HTR-8/SVneo (cell line): ENCODE measurements at regions not wholly inside any gene's neighbourhood (a gene's known extent, or its start where the extent isn't known, plus 50 kb on each side); places are given as distances from the start of the nearest gene placed in this dataset.
"Not testable (repeated sequence)": the region's sequence is repeated elsewhere in the genome, so short reads cannot be mapped to it uniquely, and the experiment has no call there.

ENCODE experiments used
- DNase-seq: peaks from one replicate; pipeline ENCODE4 v3.0.0; 2011; ENCODE audit warnings: low spot score, mixed read lengths; ENCODE audit not compliant: insufficient read length
- FAIRE-seq: peaks from 2 replicates; lab custom pipeline; 2011; peaks lifted over from hg19 to GRCh38; lab: Jason Lieb, UNC

GRCh38 chr3:6421666-6422445 lies 439.1 kb upstream of the GRM7 start:
- DNase-seq: no peak
- no peak for FAIRE-seq

GRCh38 chr3:6425289-6425820 lies 435.6 kb upstream of the GRM7 start:
- DNase-seq (no peak), FAIRE-seq (no peak)

- FAIRE-seq, DNase-seq: not testable (repeated sequence)
These were observed 432.6 kb upstream of the GRM7 start for GRCh38 chr3:6428276-6428675.

GRCh38 chr3:6435951-6436350 lies 425.0 kb upstream of the GRM7 start:
- DNase-seq (no peak), FAIRE-seq (no peak)

- FAIRE-seq (no peak), DNase-seq (no peak)
These were observed 423.3 kb upstream of the GRM7 start for GRCh38 chr3:6437631-6438030.

GRCh38 chr3:6438031-6438430 lies 422.9 kb upstream of the GRM7 start:
- DNase-seq: no peak
- no peak for FAIRE-seq

- FAIRE-seq: no peak
- DNase-seq: no peak
These were observed 421.7 kb upstream of the GRM7 start for GRCh38 chr3:6439226-6439625.

- DNase-seq (no peak), FAIRE-seq (no peak)
These were observed 421.1 kb upstream of the GRM7 start for GRCh38 chr3:6439824-6440223.

- DNase-seq: no peak
- FAIRE-seq: no peak
These were observed 415.8 kb upstream of the GRM7 start for GRCh38 chr3:6444888-6445658.

- no peak for DNase-seq
- no peak for FAIRE-seq
These were observed 413.6 kb upstream of the GRM7 start for GRCh38 chr3:6447166-6447801.

- FAIRE-seq (no peak), DNase-seq (no peak)
These were observed 412.9 kb upstream of the GRM7 start for GRCh38 chr3:6448011-6448410.

- no peak for DNase-seq
- no peak for FAIRE-seq
These were observed 411.8 kb upstream of the GRM7 start for GRCh38 chr3:6449099-6449498.

GRCh38 chr3:6452974-6453373 lies 407.9 kb upstream of the GRM7 start:
- DNase-seq (no peak), FAIRE-seq (no peak)

GRCh38 chr3:6455031-6455430 lies 405.9 kb upstream of the GRM7 start:
- no peak for FAIRE-seq
- no peak for DNase-seq

- FAIRE-seq (no peak), DNase-seq (no peak)
These were observed 393.7 kb upstream of the GRM7 start for GRCh38 chr3:6467186-6467585.

- DNase-seq (no peak), FAIRE-seq (no peak)
These were observed 392.3 kb upstream of the GRM7 start for GRCh38 chr3:6468589-6468988.

GRCh38 chr3:6471744-6472143 lies 389.2 kb upstream of the GRM7 start:
- FAIRE-seq (no peak), DNase-seq (no peak)

GRCh38 chr3:6490487-6491327 lies 370.2 kb upstream of the GRM7 start:
- not testable (repeated sequence) for DNase-seq, FAIRE-seq

- DNase-seq: no peak
- FAIRE-seq: no peak
These were observed 369.1 kb upstream of the GRM7 start for GRCh38 chr3:6491768-6492167.

GRCh38 chr3:6492306-6492705 lies 368.6 kb upstream of the GRM7 start:
- FAIRE-seq: no peak

More at GRCh38 chr3:6492306-6492705, 368.6 kb upstream of the GRM7 start:
- DNase-seq: no peak
